HT1080 (cell line): ENCODE measurements at regions not wholly inside any gene's neighbourhood (a gene's known extent, or its start where the extent isn't known, plus 50 kb on each side); places are given as distances from the start of the nearest gene placed in this dataset.

Experiments used
- DNase-seq: peaks from one replicate; pipeline ENCODE4 v3.0.0-alpha.2; 2015; ENCODE audit warnings: low read depth

DNA sequence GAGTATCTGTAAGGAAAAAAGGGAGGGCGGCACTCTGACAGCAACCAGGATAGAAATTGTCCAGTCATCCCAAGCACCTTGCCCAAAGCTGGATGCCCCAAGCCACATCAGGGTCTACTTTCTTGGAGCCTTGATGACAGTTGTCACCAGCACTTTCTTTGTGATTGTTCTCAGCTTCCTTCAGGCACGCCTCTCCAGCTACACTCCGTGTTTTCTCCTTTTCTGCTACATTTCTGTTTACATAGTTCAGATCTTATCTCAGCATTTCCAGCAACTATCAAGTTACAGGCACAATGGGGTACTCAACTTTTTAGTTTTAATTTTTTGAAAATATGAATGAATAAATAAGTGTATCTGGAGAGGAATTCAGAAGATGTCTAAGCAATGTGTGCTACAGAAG lies 115.3 kb upstream of the CELF4 start:
- DNase-seq = no peak

DNA sequence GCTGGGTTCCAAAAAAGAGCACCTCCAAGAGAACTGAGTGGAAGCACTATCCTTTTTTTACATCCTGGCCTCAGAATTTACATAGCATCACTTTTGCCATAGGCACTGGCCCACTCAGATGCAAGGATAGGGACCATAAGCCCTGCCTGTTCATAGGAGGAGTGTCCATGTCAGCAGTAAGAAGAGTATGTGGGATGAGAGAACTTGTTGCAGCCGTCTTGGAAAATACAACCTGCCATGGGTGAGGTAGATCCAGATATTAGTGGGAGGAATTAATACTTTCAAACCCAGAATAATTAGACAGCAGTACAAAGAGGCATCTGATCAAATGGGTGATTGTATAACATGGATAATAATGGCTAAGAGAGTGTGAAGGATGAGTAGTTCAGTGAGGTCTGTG lies 110.7 kb upstream of the CELF4 start:
- DNase-seq = no peak

DNA sequence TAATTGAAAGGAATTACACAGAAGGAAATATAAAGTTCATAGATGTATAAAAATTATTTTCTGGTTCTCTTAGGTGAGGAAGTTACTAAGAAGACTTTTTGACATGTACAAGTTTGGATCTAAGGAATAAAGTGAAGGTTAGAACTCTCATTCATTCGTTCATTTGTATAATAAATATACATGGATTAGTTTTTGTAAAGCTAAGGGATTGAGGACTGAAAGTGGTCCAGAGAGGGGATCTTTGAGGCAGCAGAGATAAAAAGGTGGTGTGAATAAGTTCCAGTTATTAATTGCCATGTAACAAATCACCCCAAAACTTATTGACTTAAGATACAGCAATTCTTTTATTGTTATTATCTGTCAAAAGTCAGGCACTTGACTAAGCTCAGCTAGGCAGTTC lies 110.1 kb upstream of the CELF4 start:
- DNase-seq = no peak

DNA sequence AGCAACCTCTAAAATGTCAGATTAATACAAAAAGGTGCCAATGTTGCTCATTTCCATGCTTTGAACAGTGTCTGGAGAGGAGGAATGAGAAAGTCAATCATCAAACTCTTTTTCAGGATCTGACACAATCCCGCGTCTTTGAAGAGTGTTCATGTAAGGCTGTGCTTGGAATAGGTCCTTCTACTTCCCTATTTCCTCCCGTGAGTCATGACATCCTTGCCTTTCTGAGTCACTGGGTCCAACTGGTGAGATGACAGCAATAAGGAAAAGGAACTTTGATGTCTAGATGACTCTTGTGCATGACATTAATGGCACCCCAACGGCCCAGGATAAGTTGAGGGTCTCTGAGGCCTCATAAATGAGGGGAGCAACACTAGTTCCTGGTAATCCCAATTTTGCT lies 109.0 kb upstream of the CELF4 start:
- peak; percentile 74 for DNase-seq

DNA sequence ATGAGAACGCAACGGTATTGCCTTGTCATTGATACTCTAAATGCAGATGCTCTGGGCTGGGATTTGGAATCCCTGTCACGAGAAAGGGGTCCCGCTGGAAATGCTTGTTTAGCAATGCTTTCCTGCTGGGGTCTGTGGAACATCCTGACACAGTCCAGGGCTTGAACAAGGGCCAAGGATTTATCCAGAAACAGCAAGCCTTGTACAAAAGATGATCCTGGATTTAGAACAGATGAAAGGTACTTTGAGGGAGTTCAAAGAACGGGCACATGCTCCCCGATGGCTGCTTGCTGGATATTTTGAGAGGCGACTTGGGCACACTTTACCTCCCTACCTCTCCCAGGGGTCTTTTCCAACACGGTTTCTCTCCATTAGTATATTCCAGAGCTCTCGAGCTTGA lies 108.1 kb upstream of the CELF4 start:
- DNase-seq = no peak

DNA sequence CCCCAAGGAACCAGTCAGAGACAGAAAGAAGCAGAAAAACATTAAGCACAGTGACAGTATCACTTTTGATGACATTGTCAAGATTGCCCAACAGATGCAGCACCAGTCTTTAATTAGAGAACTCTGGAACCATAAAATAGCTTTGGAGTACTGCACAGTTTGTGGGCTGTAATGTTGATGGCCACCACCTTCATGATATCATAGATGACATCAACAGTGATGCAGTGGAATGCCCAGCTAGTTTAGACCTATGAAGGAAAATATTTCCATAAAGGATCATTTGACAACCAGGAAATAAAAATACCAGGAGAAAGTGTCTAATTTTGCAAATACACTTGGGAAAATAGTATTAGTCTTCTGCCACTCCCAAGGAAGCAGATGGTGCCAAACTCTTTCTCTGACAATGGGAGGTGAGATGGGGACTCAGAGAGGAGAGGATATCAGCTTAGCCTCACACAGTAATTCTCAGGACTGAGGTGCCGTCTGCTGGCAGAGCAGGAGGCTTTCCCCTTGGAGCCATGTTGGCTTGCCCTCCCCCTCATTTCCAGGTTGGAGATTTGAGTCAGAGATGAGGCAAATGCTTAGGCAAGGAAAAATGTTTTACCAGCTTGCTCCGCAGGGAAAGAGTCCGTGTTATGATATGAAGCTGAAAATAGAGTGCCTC lies 107.5 kb upstream of the CELF4 start:
- DNase-seq = no peak

DNA sequence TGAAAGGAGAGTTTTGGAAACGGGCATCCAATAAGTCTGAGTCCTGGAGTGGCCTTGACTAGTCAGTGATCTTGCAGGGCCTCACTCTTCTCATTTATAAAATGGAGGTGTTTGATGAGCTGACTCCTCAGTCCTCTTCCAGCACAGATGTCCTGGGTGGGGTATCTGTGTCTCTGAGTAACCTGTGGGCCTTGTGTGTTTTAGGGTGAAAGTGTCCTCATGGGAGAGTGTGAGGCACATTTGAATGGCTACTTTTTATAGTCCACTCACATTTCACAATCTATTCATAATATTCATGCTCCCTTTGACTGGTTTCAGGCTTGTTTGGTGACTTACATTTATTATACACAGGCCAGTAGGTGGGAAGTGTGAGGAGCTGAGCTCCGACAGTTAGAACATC lies 106.4 kb upstream of the CELF4 start:
- no peak for DNase-seq

DNA sequence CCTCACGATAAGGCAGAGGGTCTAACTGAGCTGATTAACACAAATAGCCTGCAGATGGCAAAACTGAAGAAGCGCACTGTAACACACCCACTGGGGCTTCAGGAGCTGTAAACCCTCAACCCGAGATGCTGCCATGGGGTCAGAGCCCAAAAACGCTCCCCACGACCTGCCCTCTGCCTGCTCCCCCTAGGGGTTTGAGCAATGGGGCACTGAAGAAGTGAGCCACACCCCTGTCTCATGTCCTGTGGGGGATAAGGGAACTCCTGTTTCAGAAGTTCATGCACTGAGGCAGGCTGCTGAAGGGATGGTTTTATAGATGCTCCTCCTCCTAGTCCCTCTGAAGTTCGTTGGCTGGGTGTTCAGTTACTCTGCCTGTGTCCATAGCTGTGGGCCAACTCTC lies 105.9 kb upstream of the CELF4 start:
- no peak for DNase-seq

DNA sequence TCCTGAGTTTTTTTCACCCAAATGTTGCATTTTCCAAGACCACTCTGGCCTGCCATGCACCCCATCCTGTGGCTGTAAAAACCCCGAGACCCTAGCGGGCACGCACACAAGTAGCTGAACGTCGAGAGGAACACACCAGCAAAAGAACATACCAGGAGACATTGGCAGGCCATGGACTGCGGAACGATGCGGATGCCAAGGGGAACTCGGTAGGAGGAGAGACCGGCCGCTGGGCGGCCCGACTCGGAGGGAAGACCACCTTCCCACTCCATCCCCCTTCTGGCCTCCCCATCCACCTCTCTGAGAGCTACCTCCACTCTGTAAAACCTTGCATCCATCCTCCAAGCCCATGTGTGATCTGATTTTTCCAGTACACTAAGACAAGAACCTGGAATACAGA lies 105.5 kb upstream of the CELF4 start:
- DNase-seq = no peak

DNA sequence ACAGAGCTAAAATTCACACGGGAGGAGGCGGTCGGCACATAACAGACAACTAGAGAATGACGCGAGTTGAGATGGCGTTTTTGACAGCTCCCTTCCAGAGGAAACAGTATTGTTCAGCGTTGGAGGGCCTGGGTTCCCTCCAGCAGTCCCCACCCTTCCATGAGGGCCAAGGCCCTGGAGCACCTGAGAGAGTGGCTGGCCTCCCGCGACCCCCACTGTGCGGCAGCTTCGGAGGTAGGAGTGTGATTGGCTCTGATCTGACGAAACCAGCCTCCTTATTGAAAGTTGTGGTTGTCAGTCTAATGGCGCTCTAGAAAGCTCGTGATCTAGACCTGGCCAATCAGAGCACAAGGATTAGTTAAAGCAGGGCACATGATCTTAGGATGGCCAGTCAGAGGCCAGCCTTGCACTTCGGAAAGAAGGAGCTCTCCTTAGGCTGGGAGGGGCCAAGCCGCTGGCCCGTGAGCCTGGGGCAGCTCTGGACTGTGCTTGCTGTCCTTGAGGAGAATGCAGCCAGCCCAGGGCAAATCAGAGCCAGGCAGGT lies 104.5 kb upstream of the CELF4 start:
- no peak for DNase-seq

DNA sequence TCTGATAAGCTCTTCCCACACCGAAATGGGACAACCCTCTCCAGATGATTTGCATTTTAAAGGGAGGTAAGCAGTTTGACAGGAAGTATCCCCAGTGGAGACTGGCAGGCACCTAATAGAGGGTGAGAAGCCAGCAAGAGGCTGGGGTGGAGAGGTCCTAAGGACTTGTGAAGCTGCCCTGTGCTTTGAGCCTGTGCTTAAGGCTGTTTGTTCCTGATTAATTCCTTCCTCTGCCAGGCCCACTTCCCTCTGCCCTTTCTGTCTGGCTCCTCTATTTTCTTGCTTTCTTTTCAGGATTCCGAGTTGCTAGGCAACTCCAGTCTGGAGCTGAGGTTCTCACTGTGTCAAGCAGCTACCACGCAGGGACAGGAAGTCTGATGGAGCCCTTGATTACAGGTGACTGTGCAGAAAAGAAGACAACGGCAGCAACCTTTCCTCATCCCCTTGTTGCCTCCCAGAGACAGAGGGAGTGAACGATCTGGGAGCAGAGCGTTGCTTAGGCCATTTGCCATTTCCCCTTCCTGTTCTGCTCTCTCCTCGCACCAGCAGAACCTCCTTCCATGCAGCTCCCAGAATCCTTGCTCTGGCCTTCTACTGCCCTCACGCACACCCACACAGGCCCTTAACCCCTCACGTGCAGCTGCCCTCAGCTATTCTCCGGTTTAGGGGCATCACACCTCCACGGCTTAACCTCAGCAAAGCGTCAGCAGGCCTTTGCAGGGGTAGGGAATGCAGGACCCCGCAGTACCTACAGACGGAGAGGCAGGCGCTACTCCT lies 103.6 kb upstream of the CELF4 start:
- peak; percentile 10 for DNase-seq

DNA sequence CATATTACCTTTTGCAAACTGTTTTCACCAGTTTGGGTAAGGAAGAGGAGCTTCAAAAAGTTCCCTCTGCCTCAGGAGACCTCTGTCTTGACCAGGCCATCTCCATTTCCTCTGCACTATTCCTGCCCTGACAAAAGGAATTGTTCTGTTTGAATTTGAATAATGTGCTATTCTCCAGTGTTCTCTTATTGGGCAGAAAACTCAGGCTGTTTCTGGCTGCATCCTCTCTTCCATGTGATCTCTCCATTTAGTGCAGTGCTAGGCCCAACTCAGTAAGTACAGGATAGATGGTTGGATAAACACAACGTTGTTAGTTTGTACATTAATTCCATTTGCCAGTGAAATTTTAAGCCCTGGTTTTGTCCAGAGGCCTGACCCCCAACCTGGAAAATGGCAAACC lies 102.2 kb upstream of the CELF4 start:
- DNase-seq = no peak

DNA sequence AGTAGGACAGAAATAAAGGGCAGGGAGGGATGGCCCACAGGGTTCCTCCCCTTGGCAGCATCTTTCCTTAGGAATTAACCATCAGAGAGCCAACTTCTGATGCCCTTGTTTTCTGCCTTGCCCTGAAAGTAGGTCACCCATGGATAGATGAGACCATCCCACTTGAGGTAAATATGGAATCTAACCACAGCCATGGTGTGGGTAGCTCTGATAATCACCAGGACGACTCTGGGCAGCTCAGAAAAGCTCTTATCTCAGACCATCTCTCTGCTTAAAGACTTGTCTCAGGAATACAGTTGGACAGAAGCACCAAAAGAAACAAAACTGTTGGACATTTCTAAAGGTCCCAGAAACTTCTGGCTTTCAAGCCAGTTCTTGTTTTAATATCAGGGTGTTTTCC lies 101.4 kb upstream of the CELF4 start:
- no peak for DNase-seq

DNA sequence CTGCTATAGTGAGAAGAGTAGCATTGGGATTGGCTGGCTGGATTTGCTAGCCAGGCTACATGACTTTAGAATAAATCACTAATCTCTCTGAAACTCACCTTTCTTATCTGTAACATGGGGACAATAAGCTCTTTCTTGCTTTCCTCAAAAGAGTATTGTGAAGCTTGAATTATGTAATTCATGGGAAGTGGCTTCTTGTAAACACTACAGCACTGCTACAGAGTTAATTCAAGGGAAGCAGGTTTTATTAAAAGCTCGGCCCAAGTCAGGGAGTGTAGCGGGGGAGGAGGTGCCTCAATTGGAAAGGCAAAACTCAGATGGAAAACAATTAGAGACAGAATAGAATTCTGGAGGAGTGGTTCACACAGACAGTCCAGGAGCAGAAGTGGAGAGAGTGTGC lies 100.9 kb upstream of the CELF4 start:
- no peak for DNase-seq

DNA sequence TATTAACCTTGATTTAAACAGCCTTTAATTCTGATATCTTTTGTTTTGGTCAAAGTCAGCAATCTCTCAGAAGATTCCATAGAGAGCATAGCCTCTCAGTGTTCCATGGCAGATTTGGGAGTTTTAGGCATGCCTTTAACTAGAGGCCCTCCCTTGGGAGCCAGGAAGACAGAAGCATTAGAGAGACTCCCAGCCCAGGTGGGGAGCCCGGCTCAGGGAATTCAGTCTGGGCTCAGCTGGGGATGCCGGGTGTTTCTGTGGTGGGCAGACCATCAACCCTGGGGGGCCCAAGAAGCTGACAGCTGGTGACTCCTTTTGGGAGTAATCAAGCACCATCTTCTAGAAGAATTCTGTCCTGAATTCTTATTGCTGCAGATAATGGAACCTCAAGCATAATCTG lies 99.7 kb upstream of the CELF4 start:
- no peak for DNase-seq

DNA sequence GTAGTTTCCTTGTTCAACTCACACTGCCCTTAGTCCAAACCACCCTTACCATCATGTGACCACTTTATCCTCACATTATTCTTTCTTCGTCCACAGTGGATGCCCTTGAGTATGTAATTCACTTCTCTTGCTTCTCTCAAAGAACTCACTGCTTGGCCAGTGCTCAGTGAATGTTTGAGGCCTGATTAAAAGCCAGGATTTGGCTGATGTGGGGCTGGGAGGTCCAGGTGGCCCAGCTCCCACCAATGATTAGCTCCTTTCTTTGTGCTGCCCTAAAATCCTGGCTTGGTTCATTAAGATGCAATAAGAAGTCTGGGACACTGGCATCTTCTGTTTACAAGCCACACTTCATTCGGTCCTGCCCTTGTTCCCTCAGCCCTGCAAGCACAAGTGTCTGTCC lies 97.8 kb upstream of the CELF4 start:
- DNase-seq = no peak

DNA sequence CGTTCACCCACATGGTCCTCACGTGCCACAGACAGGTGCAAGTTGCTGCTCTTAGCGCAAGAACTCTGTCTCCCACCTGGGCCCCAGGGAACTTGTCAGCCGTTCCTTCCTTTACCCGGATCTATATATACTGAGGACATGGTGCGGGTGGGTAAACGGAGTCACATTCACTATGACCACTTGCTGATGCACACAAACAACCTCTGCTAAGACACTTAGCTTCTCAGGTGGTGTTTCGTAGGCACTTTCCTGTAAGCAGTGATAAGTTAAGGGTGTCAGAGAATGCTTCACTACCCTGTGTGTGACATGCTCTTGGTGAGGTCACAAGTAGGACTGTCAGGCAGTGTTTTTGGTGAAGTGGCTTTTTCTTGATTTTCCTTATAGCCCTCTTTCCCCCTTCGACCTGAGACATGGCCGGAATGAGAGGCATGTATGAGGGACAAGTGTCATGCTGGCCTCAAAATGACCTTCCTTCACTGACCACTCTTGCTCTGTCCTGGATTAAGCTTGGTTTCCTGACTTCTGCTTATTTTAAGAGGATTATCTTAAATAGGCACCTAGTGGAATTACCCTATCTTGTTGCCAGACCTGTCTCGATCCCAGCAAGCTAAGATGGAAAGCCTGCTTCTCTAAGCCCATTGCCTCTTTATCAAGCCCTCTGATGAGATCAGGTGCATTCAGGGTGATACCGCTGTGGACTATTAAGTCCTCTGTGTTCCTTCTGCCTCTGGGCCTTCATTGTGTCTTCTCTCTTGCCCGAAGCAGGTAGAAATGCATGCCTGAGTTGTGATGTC lies 97.1 kb upstream of the CELF4 start:
- DNase-seq = no peak

DNA sequence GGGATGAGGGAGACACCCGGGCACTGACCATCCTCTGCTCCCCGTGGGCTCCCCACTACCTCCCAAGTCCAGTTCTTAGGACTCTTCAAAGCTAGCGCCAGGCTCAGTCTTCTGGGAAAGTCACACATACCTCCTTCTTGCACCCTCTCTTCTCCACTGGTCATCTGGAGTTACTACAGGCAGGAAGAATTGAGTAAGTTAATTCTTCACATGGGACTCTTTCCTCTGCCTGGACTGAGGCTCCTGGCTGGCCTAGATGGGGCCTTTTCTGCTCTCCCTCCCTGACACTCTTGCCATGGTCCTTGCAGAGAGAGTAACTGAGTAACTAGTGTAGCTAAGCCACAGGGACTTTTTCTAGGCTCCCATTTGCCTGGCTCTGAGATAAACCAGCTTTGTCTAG lies 96.5 kb upstream of the CELF4 start:
- DNase-seq = no peak

DNA sequence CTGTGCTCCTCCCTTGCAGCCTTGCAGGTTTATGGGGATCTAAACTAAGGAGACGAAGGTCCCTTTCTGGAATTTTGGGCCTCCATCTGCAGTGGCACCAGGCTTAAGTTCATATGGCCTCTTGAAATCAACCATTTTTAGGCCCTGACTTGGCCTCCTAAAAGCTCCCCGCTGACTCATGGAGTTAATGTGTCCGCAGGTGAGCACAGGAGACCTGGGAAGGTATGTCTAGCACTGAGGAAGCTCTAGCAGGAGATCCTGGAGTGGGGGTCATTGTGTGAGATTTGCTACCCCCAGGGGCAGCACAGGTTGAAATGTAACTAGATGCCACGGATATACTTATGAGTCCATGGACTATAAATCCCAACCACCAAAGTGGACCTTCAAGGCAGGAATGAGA lies 95.9 kb upstream of the CELF4 start:
- DNase-seq = no peak

DNA sequence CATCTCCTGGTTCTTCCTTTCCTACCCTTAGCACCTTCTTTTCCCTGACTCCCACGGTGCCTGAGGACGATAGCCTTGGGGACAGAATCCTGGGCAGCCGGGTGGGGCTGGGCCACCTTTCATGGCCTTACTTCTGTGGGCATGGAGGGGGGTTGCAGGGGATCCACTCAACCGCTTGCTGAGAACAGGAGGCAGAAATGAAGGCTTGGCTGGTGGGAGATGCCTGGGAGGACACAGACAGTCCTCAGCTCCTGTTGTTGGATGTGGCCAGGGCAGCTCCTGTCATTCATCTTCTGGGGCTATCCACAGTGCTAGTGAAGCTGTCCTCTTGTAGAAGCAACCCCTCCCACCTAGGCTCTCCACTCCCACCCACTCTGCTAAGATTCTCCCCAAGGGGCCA lies 95.5 kb upstream of the CELF4 start:
- no peak for DNase-seq

DNA sequence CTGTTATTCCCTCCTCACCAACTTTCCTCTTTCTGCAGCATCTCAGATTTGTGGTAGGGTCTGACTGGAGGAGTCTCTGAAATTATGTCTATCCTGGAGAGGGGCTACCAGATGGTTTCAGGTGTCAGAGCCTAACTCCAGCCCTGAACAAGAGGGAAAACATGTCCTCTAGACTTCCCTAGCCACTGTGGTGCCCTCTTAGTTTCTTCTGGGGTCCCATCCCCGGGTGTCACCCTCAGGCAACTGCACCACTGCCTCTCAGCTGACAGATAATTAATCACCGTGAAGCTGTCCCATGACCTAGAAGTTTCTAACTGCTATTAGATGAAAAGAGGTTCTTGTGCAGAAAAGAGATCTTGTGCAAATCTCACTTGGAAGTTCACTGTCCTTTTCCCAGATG lies 95.1 kb upstream of the CELF4 start:
- DNase-seq = no peak

DNA sequence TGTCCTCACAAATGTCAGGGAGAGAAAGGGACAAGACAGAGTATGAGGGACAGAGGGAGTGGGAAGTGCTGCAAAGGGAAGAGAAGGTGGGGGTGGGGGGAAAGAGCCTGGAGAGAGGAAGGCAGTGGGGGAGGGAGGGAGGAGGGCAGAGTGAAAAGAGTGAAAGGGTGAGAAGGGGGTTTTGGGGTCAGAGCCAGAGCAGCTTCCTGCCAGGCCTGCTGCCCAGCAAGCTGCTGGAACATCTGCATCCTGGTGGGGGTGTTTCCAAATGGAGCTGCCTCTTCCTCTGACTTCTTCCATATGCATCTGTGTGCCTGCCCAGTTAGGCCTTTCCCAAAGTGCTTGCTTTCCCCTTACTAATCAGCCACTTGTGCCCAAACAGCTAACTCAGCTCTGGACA lies 94.3 kb upstream of the CELF4 start:
- no peak for DNase-seq
